IPS DF 6.9 (cell line): ENCODE measurements at regions not wholly inside any gene's neighbourhood (a gene's known extent, or its start where the extent isn't known, plus 50 kb on each side); places are given as distances from the start of the nearest gene placed in this dataset.

Experiments used
- DNase-seq: peaks from one replicate; pipeline ENCODE4 v3.0.0-alpha.2; 2013; ENCODE audit warnings: low read depth, low spot score
- H3K27ac ChIP-seq: one replicate; pipeline ENCODE4 v1.5.1; 2013; ENCODE audit warnings: low read length, control low read depth
- H3K27me3 ChIP-seq: 2 replicates; pipeline ENCODE4 v1.6.1; 2013; ENCODE audit warnings: mild to moderate bottlenecking, low read length; ENCODE audit not compliant: control insufficient read depth, insufficient read depth
- H3K36me3 ChIP-seq: 2 replicates; pipeline ENCODE4 v1.6.1; 2013; ENCODE audit warnings: low read length; ENCODE audit not compliant: control insufficient read depth, insufficient read depth
- H3K4me1 ChIP-seq: 2 replicates; pipeline ENCODE4 v1.6.1; 2013; ENCODE audit warnings: low read length; ENCODE audit not compliant: control insufficient read depth, insufficient read depth
- H3K4me3 ChIP-seq: 2 replicates; pipeline ENCODE4 v1.5.1; 2013; ENCODE audit warnings: mild to moderate bottlenecking, low read length
- H3K9me3 ChIP-seq: 2 replicates; pipeline ENCODE4 v1.6.1; 2013; ENCODE audit warnings: low read length, inconsistent platforms; ENCODE audit not compliant: control insufficient read depth, insufficient read depth
- WGBS: extraction: QIAGEN DNeasy Blood & Tissue Kit; methylation state at CpG from one replicate; pipeline ENCODE4 v1.1.7; 2013; ENCODE audit warnings: mixed read lengths, missing lambda C conversion rate; ENCODE audit not compliant: insufficient read length, insufficient coverage; 5-methylcytosine and 5-hydroxymethylcytosine counted together

GRCh38 chr9:108544866-108545265 is 310.9 kb downstream of the ACTL7B start:
- no peaks in the 10 kb centered on the region for H3K9me3 ChIP-seq
- H3K27me3 ChIP-seq, result no peaks in the 10 kb centered on the region; the same call in 1 of the 2 replicates
- peaks cover 2% of the 10 kb centered on the region; the same call in 1 of the 2 replicates for H3K4me1 ChIP-seq
- no peak overlapping the region for H3K4me3 ChIP-seq
- no peak for DNase-seq
- H3K36me3 ChIP-seq, result no peaks in the 10 kb centered on the region
- no peak overlapping the region for H3K27ac ChIP-seq
- WGBS, result no CpG with 5 or more reads among the region's 2 CpGs

- H3K9me3 ChIP-seq, result no peaks in the 10 kb centered on the region
- H3K27ac ChIP-seq, result no peak overlapping the region
- no CpG with 5 or more reads among the region's 5 CpGs for WGBS
- H3K36me3 ChIP-seq, result no peaks in the 10 kb centered on the region
- no peak overlapping the region for H3K4me3 ChIP-seq
- peaks cover 2% of the 10 kb centered on the region; the same call in 1 of the 2 replicates for H3K4me1 ChIP-seq
- no peaks in the 10 kb centered on the region; the same call in 1 of the 2 replicates for H3K27me3 ChIP-seq
- no peak for DNase-seq
Observed at GRCh38 chr9:108543251-108543778, 312.5 kb downstream of the ACTL7B start.

- H3K4me3 ChIP-seq, result no peak overlapping the region
- no CpG with 5 or more reads among the region's 7 CpGs for WGBS
- H3K36me3 ChIP-seq, result no peaks in the 10 kb centered on the region
- H3K27me3 ChIP-seq, result no peaks in the 10 kb centered on the region; the same call in 1 of the 2 replicates
- DNase-seq, result no peak
- no peaks in the 10 kb centered on the region for H3K9me3 ChIP-seq
- H3K4me1 ChIP-seq, result no peaks in the 10 kb centered on the region
- H3K27ac ChIP-seq, result no peak overlapping the region
Observed at GRCh38 chr9:108537756-108538155, 318.0 kb downstream of the ACTL7B start.

- no CpG with 5 or more reads among the region's 2 CpGs for WGBS
- no peak overlapping the region for H3K4me3 ChIP-seq
- H3K27ac ChIP-seq, result no peak overlapping the region
- H3K9me3 ChIP-seq, result no peaks in the 10 kb centered on the region
- H3K36me3 ChIP-seq, result no peaks in the 10 kb centered on the region
- no peaks in the 10 kb centered on the region for H3K4me1 ChIP-seq
- no peak for DNase-seq
- H3K27me3 ChIP-seq, result no peaks in the 10 kb centered on the region; the same call in 1 of the 2 replicates
Observed at GRCh38 chr9:108536836-108537601, 318.8 kb downstream of the ACTL7B start.

GRCh38 chr9:108535526-108535925 is 320.3 kb downstream of the ACTL7B start:
- no peak for DNase-seq
- H3K4me1 ChIP-seq, result no peaks in the 10 kb centered on the region
- no peaks in the 10 kb centered on the region for H3K36me3 ChIP-seq
- WGBS, result no CpG with 5 or more reads among the region's 3 CpGs
- H3K27me3 ChIP-seq, result no peaks in the 10 kb centered on the region
- no peak overlapping the region for H3K4me3 ChIP-seq
- no peak overlapping the region for H3K27ac ChIP-seq
- no peaks in the 10 kb centered on the region for H3K9me3 ChIP-seq

- no CpG with 5 or more reads among the region's 2 CpGs for WGBS
- Histone ChIP-seq H3K9me3 (no peaks in the 10 kb centered on the region), H3K27ac (no peak overlapping the region), H3K27me3 (no peaks in the 10 kb centered on the region), H3K36me3 (no peaks in the 10 kb centered on the region), H3K4me3 (no peak overlapping the region), H3K4me1 (no peaks in the 10 kb centered on the region)
- no peak for DNase-seq
Observed at GRCh38 chr9:108534741-108535140, 321.0 kb downstream of the ACTL7B start.

- Histone ChIP-seq H3K27me3 (no peaks in the 10 kb centered on the region), H3K36me3 (no peaks in the 10 kb centered on the region), H3K4me3 (no peak overlapping the region), H3K27ac (no peak overlapping the region), H3K9me3 (no peaks in the 10 kb centered on the region), H3K4me1 (no peaks in the 10 kb centered on the region)
- DNase-seq, result no peak
- no CpG with 5 or more reads among the region's 29 CpGs for WGBS
Observed at GRCh38 chr9:108530141-108530540, 325.6 kb downstream of the ACTL7B start.

- no peaks in the 10 kb centered on the region for H3K36me3 ChIP-seq
- no peak overlapping the region for H3K4me3 ChIP-seq
- H3K9me3 ChIP-seq, result no peaks in the 10 kb centered on the region
- H3K27ac ChIP-seq, result no peak overlapping the region
- DNase-seq, result no peak
- WGBS, result no CpG with 5 or more reads among the region's 5 CpGs
- H3K4me1 ChIP-seq, result no peaks in the 10 kb centered on the region
- H3K27me3 ChIP-seq, result no peaks in the 10 kb centered on the region
Observed at GRCh38 chr9:108528231-108528630, 327.6 kb downstream of the ACTL7B start.

- H3K4me3 ChIP-seq, result no peak overlapping the region
- no peak overlapping the region for H3K27ac ChIP-seq
- WGBS, result no CpG with 5 or more reads among the region's 1 CpG
- no peaks in the 10 kb centered on the region for H3K4me1 ChIP-seq
- no peaks in the 10 kb centered on the region for H3K36me3 ChIP-seq
- H3K9me3 ChIP-seq, result no peaks in the 10 kb centered on the region
- no peaks in the 10 kb centered on the region for H3K27me3 ChIP-seq
- DNase-seq, result no peak
Observed at GRCh38 chr9:108526518-108526917, 329.3 kb downstream of the ACTL7B start.

- H3K27me3 ChIP-seq, result no peaks in the 10 kb centered on the region
- WGBS, result no CpG with 5 or more reads among the region's 4 CpGs
- no peak for DNase-seq
- H3K9me3 ChIP-seq, result no peaks in the 10 kb centered on the region
- no peaks in the 10 kb centered on the region for H3K4me1 ChIP-seq
- no peak overlapping the region for H3K27ac ChIP-seq
- H3K36me3 ChIP-seq, result no peaks in the 10 kb centered on the region
- H3K4me3 ChIP-seq, result no peak overlapping the region
Observed at GRCh38 chr9:108525186-108525585, 330.6 kb downstream of the ACTL7B start.
